ENCODE measurements at regions not wholly inside any gene's neighbourhood (a gene's known extent, or its start where the extent isn't known, plus 50 kb on each side); places are given as distances from the start of the nearest gene placed in this dataset.
A peak's percentile ranks its signal among the peaks of the same experiment; 100 is the strongest.

DNA sequence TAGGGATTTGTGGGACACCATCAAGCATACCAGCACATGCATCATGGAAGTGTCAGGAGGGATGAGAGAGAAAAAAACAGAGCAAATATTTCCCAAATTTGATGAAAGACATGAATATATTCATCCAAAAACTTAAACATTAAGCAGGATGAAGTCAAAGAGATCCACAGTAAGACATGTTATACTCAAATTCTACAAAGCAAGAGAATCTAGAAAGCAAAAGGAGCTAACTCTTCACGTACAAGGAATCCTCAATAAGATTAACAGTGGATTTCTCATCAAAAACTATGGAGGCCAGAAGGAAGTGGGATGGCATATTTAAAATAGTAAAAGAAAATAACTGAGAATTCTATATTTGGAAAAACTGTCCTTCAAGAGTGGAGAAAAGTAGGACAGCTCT, 374.8 kb downstream of the ZFHX3 start:
- no peak for TF ChIP-seq CTCF (IDR thresholded peaks at IDR 0.05; ENCODE audit: extremely low read depth, missing control alignments)
- DNase-seq (ENCODE audit: low spot score): no peak

DNA sequence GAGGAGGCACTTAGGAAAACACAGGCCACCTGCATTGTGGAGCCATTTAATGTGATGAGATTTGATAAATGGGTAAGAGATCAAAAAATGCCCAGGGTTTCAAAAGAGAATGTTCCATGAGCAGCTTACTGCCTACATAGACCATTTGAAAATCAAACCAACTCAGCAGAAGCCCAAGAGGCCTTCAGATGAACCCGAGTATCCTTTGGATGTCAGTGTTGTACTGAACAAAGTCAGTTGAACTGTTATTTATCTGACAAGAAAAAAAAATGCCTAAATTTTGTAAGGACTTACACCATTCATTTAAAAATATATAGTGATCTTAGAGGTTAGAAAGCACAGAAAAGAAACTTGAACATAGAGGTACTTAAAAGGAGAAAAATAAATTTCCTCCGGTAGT, 381.7 kb downstream of the ZFHX3 start:
- no peak for TF ChIP-seq CTCF (IDR thresholded peaks at IDR 0.05; ENCODE audit: extremely low read depth, missing control alignments)
- DNase-seq (ENCODE audit: low spot score): no peak

GRCh38 chr16:72665701-72666100, 382.2 kb downstream of the ZFHX3 start:
- no peak for TF ChIP-seq CTCF (IDR thresholded peaks at IDR 0.05; ENCODE audit: extremely low read depth, missing control alignments)
- DNase-seq (ENCODE audit: low spot score): peak; percentile 5

DNA sequence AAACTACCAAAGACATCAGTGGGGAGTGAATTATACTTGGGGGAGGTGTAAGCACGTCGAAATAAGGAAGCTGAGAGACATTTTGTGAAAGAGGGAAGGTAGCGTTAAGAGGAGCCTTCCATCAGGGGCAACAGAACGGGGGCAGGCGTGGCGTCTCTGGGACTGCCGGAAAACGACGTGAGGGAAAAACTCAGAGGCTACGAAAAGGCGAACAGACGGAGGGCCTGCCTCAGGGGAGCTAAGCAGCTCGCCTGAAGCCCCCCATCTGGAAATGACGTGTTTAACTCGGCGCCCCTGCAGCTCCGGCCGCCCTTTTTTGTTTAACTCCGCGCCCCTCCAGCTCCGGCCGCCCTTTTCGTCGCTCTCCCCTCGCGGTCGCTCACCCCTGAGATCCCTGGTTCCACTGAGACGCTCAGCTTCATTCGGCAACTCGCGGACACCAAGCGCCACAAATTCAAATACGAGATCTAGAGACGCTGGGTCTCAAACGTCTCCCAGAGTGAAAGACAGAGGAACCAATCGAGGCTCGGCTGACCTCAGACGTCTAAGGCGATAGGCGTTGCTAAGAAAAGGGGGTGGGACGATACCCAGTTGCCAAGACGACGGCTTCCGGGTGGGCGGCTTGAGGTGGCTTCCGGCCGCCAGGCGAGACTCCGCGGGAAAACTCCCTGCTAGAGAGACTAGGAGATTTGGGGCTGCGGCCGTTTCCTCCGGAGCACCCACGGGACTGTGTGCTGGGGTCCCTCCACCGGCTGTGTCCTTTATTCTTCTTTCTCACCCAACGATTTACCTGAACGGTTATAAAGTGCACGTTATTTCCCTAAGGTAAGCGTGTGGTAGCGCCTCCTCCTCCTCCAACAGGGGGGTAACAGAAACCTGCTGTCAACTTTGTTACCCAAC, 383.2 kb downstream of the ZFHX3 start:
- DNase-seq (ENCODE audit: low spot score): peak; percentile 93
- no peak for TF ChIP-seq CTCF (IDR thresholded peaks at IDR 0.05; ENCODE audit: extremely low read depth, missing control alignments)

GRCh38 chr16:72664056-72664508, 383.8 kb downstream of the ZFHX3 start:
- TF ChIP-seq CTCF (IDR thresholded peaks at IDR 0.05; ENCODE audit: extremely low read depth, missing control alignments): no peak
- DNase-seq (ENCODE audit: low spot score): no peak

DNA sequence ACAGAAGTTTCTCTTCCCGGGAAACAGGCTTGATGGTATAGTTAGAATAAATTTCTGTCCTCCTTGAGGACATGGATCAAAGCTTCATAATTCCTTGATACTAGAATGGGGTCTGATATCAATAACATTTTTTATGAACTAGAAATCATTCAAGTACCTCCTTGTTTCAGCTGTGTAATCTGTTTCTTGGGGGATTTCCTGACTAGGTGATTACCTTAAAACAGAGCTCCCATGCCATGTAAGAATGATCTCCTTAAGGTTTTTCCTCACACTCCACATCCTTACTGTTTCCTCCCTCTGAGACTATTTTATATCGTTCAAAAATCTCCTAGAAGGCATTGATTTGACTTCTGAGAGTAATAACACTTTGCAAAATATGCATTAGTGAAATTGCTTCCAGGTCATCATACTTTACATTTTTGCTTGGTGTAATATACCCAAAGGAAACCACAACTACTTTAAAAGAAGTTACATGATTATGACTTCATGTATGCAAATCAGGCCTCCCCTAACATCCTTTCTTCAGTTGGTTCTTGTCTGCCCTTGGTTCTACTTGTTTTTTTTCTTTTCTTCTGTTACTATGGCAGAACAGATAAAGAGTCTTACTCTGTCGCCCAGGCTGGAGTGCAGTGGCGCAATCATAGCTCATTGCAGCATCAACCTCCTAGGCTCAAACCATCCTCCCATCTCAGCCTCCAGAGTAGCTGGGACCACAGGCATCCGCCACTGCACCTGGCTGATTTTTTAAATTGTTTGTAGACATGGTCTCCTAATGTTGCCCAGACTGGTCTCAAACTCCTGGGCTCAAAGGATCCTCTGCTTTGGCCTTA, 388.8 kb downstream of the ZFHX3 start:
- no peak for DNase-seq (ENCODE audit: low spot score)
- no peak for TF ChIP-seq CTCF (IDR thresholded peaks at IDR 0.05; ENCODE audit: extremely low read depth, missing control alignments)

- DNase-seq (ENCODE audit: low spot score): peak; percentile 23
- no peak for TF ChIP-seq CTCF (IDR thresholded peaks at IDR 0.05; ENCODE audit: extremely low read depth, missing control alignments)
These were observed 390.1 kb downstream of the ZFHX3 start for GRCh38 chr16:72657791-72658190.

Data from GM20000 (cell line).